Activated effector memory CD4-positive, alpha-beta T cell treated with Interleukin-2 at 50 U/mL for 16 hours (primary cell): ENCODE measurements at regions not wholly inside any gene's neighbourhood (a gene's known extent, or its start where the extent isn't known, plus 50 kb on each side); places are given as distances from the start of the nearest gene placed in this dataset.

Experiments used
- DNase-seq: peaks from one replicate; pipeline ENCODE4 v3.0.0-alpha.2; 2020

- DNase-seq = no peak
Observed at GRCh38 chr2:173782681-173783080, 182.5 kb downstream of the SP3 start.

GRCh38 chr2:173783382-173783781 lies 181.8 kb downstream of the SP3 start:
- DNase-seq = no peak

GRCh38 chr2:173785813-173786212 lies 179.4 kb downstream of the SP3 start:
- no peak for DNase-seq

GRCh38 chr2:173791502-173791901 lies 173.7 kb downstream of the SP3 start:
- no peak for DNase-seq

GRCh38 chr2:173792166-173792565 lies 173.0 kb downstream of the SP3 start:
- no peak for DNase-seq

- no peak for DNase-seq
Observed at GRCh38 chr2:173792741-173793140, 172.4 kb downstream of the SP3 start.

GRCh38 chr2:173793709-173794565 lies 171.2 kb downstream of the SP3 start:
- DNase-seq = no peak

GRCh38 chr2:173797586-173798263 lies 167.4 kb downstream of the SP3 start:
- no peak for DNase-seq

GRCh38 chr2:173802518-173802917 lies 162.7 kb downstream of the SP3 start:
- DNase-seq = no peak

GRCh38 chr2:173803449-173803848 lies 161.7 kb downstream of the SP3 start:
- DNase-seq = no peak

- no peak for DNase-seq
Observed at GRCh38 chr2:173806761-173807160, 158.4 kb downstream of the SP3 start.

GRCh38 chr2:173808718-173809117 lies 156.5 kb downstream of the SP3 start:
- no peak for DNase-seq

- DNase-seq = no peak
Observed at GRCh38 chr2:173812321-173812720, 152.9 kb downstream of the SP3 start.

GRCh38 chr2:173814306-173814705 lies 150.9 kb downstream of the SP3 start:
- DNase-seq = no peak

- no peak for DNase-seq
Observed at GRCh38 chr2:173815772-173816171, 149.4 kb downstream of the SP3 start.

GRCh38 chr2:173817582-173817981 lies 147.6 kb downstream of the SP3 start:
- DNase-seq = no peak

- DNase-seq = no peak
Observed at GRCh38 chr2:173818285-173818684, 146.9 kb downstream of the SP3 start.

- DNase-seq = no peak
Observed at GRCh38 chr2:173819852-173820251, 145.3 kb downstream of the SP3 start.

- DNase-seq = no peak
Observed at GRCh38 chr2:173821451-173821850, 143.7 kb downstream of the SP3 start.

- no peak for DNase-seq
Observed at GRCh38 chr2:173822889-173823542, 142.2 kb downstream of the SP3 start.

- DNase-seq = no peak
Observed at GRCh38 chr2:173823543-173823939, 141.6 kb downstream of the SP3 start.

- no peak for DNase-seq
Observed at GRCh38 chr2:173828189-173829142, 136.7 kb downstream of the SP3 start.

- no peak for DNase-seq
Observed at GRCh38 chr2:173829727-173830126, 135.4 kb downstream of the SP3 start.
